ENCODE measurements at regions not wholly inside any gene's neighbourhood (a gene's known extent, or its start where the extent isn't known, plus 50 kb on each side); places are given as distances from the start of the nearest gene placed in this dataset.
"Not testable (repeated sequence)": the region's sequence is repeated elsewhere in the genome, so short reads cannot be mapped to it uniquely, and the experiment has no call there.

GRCh38 chr2:212811036-212811805, 272.6 kb upstream of the ERBB4 start:
- ATAC-seq: no peak
- 26 to 48% methylated on average over 3 of the region's 3 CpGs for WGBS, 2 donors (ENCODE audit: low coverage in 1 of 2)
- H3K4me1 ChIP-seq: no peaks in the 10 kb centered on the region
- no peak overlapping the region for H3K27ac ChIP-seq
- no peaks in the 10 kb centered on the region for H3K27me3 ChIP-seq
- H3K4me3 ChIP-seq: no peak overlapping the region
- no peak for TF ChIP-seq EP300 (IDR thresholded peaks at IDR 0.05)
- no peak for TF ChIP-seq POLR2AphosphoS5 (IDR thresholded peaks at IDR 0.05)
- TF ChIP-seq CTCF (IDR thresholded peaks at IDR 0.05): no peak
- no peak for TF ChIP-seq POLR2A (IDR thresholded peaks at IDR 0.05)
- H3K9me3 ChIP-seq: no peaks in the 10 kb centered on the region
- H3K36me3 ChIP-seq: no peaks in the 10 kb centered on the region

GRCh38 chr2:212797484-212798205, 259.0 kb upstream of the ERBB4 start:
- Histone ChIP-seq H3K9me3 (no peaks in the 10 kb centered on the region), H3K27me3 (no peaks in the 10 kb centered on the region), H3K27ac (no peak overlapping the region), H3K4me3 (no peak overlapping the region), H3K36me3 (no peaks in the 10 kb centered on the region), H3K4me1 (no peaks in the 10 kb centered on the region)
- 49 to 63% methylated on average over 5 of the region's 5 CpGs for WGBS, 2 donors (ENCODE audit: low coverage in 1 of 2)
- no peak for TF ChIP-seq POLR2A (IDR thresholded peaks at IDR 0.05)
- no peak for TF ChIP-seq CTCF (IDR thresholded peaks at IDR 0.05)
- TF ChIP-seq POLR2AphosphoS5 (IDR thresholded peaks at IDR 0.05): no peak
- no peak for TF ChIP-seq EP300 (IDR thresholded peaks at IDR 0.05)
- ATAC-seq: no peak

- no peak for ATAC-seq
- Histone ChIP-seq H3K4me1 (no peaks in the 10 kb centered on the region), H3K27me3 (no peaks in the 10 kb centered on the region), H3K4me3 (no peak overlapping the region), H3K27ac (no peak overlapping the region), H3K9me3 (no peaks in the 10 kb centered on the region), H3K36me3 (no peaks in the 10 kb centered on the region)
- TF ChIP-seq EP300 (IDR thresholded peaks at IDR 0.05) (no peak), CTCF (IDR thresholded peaks at IDR 0.05) (no peak), POLR2A (IDR thresholded peaks at IDR 0.05) (no peak), POLR2AphosphoS5 (IDR thresholded peaks at IDR 0.05) (no peak)
Observed at GRCh38 chr2:212794471-212794870, 255.9 kb upstream of the ERBB4 start.

- Histone ChIP-seq H3K27ac (no peak overlapping the region), H3K36me3 (no peaks in the 10 kb centered on the region), H3K27me3 (no peaks in the 10 kb centered on the region), H3K4me1 (no peaks in the 10 kb centered on the region), H3K9me3 (no peaks in the 10 kb centered on the region), H3K4me3 (no peak overlapping the region)
- 74 to 95% methylated on average over 6 of the region's 6 CpGs for WGBS, 2 donors (ENCODE audit: low coverage in 1 of 2)
- no peak for TF ChIP-seq EP300 (IDR thresholded peaks at IDR 0.05)
- no peak for TF ChIP-seq POLR2A (IDR thresholded peaks at IDR 0.05)
- no peak for TF ChIP-seq CTCF (IDR thresholded peaks at IDR 0.05)
- no peak for ATAC-seq
Observed at GRCh38 chr2:212791569-212791968, 253.0 kb upstream of the ERBB4 start.

- not testable (repeated sequence) for H3K36me3 ChIP-seq, H3K27me3 ChIP-seq, H3K4me3 ChIP-seq, ATAC-seq, H3K4me1 ChIP-seq, H3K27ac ChIP-seq
- WGBS, 2 donors (ENCODE audit: low coverage in 1 of 2): 80 to 90% methylated on average over 2 to 5 of the region's 5 CpGs
- H3K9me3 ChIP-seq: peaks cover 0 to 24% (median 0%) of the 10 kb centered on the region in 3 donors
Observed at GRCh38 chr2:212786088-212786487, 247.5 kb upstream of the ERBB4 start.

Measured in gastroesophageal sphincter (tissue), 4 donors.